HEK293 (cell line): ENCODE measurements at regions not wholly inside any gene's neighbourhood (a gene's known extent, or its start where the extent isn't known, plus 50 kb on each side); places are given as distances from the start of the nearest gene placed in this dataset.

Source experiments
- PRDM1 ChIP-seq: fragments of 450-650 bp; formaldehyde crosslinking; IDR thresholded peaks from 2 replicates; pipeline ENCODE4; 2016; ENCODE audit warnings: missing biosample characterization, missing genetic modification characterization
- ZNF214 ChIP-seq: fragments of 450-650 bp; formaldehyde crosslinking; IDR thresholded peaks from 2 replicates; pipeline ENCODE4 v1.5.1; 2017; ENCODE audit warnings: missing biosample characterization, mild to moderate bottlenecking, missing genetic modification characterization, borderline replicate concordance
- ZNF639 ChIP-seq: fragments of 450-650 bp; formaldehyde crosslinking; IDR thresholded peaks from 2 replicates; pipeline ENCODE4 v1.5.1; 2016; ENCODE audit warnings: missing biosample characterization, missing genetic modification characterization
- ZNF747 ChIP-seq: fragments of 450-650 bp; formaldehyde crosslinking; IDR thresholded peaks from 2 replicates; pipeline ENCODE4 v1.5.1; 2016; ENCODE audit warnings: missing biosample characterization, missing genetic modification characterization
- ZSCAN5A ChIP-seq: fragments of 450-650 bp; formaldehyde crosslinking; IDR thresholded peaks from 2 replicates; pipeline ENCODE4 v1.5.1; 2016; ENCODE audit warnings: missing biosample characterization, missing genetic modification characterization
- TF ChIP-seq, protein P1 (sequence below): fragments of 450-650 bp; formaldehyde crosslinking; IDR thresholded peaks from 2 replicates; pipeline ENCODE4 v1.5.1; 2016; ENCODE audit warnings: missing biosample characterization, missing genetic modification characterization
- TF ChIP-seq, protein P2 (sequence below): fragments of 450-650 bp; formaldehyde crosslinking; IDR thresholded peaks from 2 replicates; pipeline ENCODE4 v1.5.1; 2016; ENCODE audit warnings: missing biosample characterization, missing genetic modification characterization

GRCh38 chr21:25827513-25827912, 92.7 kb downstream of the GABPA start:
- no peak for TF ChIP-seq PRDM1 (tag by site-specific recombination)
- TF ChIP-seq, protein P1, sequence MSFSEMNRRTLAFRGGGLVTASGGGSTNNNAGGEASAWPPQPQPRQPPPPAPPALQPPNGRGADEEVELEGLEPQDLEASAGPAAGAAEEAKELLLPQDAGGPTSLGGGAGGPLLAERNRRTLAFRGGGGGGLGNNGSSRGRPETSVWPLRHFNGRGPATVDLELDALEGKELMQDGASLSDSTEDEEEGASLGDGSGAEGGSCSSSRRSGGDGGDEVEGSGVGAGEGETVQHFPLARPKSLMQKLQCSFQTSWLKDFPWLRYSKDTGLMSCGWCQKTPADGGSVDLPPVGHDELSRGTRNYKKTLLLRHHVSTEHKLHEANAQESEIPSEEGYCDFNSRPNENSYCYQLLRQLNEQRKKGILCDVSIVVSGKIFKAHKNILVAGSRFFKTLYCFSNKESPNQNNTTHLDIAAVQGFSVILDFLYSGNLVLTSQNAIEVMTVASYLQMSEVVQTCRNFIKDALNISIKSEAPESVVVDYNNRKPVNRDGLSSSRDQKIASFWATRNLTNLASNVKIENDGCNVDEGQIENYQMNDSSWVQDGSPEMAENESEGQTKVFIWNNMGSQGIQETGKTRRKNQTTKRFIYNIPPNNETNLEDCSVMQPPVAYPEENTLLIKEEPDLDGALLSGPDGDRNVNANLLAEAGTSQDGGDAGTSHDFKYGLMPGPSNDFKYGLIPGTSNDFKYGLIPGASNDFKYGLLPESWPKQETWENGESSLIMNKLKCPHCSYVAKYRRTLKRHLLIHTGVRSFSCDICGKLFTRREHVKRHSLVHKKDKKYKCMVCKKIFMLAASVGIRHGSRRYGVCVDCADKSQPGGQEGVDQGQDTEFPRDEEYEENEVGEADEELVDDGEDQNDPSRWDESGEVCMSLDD, result no peak
- TF ChIP-seq, protein P2, sequence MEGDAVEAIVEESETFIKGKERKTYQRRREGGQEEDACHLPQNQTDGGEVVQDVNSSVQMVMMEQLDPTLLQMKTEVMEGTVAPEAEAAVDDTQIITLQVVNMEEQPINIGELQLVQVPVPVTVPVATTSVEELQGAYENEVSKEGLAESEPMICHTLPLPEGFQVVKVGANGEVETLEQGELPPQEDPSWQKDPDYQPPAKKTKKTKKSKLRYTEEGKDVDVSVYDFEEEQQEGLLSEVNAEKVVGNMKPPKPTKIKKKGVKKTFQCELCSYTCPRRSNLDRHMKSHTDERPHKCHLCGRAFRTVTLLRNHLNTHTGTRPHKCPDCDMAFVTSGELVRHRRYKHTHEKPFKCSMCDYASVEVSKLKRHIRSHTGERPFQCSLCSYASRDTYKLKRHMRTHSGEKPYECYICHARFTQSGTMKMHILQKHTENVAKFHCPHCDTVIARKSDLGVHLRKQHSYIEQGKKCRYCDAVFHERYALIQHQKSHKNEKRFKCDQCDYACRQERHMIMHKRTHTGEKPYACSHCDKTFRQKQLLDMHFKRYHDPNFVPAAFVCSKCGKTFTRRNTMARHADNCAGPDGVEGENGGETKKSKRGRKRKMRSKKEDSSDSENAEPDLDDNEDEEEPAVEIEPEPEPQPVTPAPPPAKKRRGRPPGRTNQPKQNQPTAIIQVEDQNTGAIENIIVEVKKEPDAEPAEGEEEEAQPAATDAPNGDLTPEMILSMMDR (tag by site-specific recombination), result no peak
- no peak for TF ChIP-seq ZSCAN5A (tag by site-specific recombination)
- TF ChIP-seq ZNF747, result no peak
- TF ChIP-seq ZNF214 (tag by site-specific recombination), result no peak
- TF ChIP-seq ZNF639 (tag by site-specific recombination), result no peak
